ENCODE measurements at regions not wholly inside any gene's neighbourhood (a gene's known extent, or its start where the extent isn't known, plus 50 kb on each side); places are given as distances from the start of the nearest gene placed in this dataset.

- no peak for DNase-seq (ENCODE audit: low spot score)
Observed at GRCh38 chr16:26877421-26877820, 189.3 kb upstream of the C16orf82 start.

GRCh38 chr16:26885674-26886073 lies 181.1 kb upstream of the C16orf82 start:
- DNase-seq (ENCODE audit: low spot score) = no peak

DNA sequence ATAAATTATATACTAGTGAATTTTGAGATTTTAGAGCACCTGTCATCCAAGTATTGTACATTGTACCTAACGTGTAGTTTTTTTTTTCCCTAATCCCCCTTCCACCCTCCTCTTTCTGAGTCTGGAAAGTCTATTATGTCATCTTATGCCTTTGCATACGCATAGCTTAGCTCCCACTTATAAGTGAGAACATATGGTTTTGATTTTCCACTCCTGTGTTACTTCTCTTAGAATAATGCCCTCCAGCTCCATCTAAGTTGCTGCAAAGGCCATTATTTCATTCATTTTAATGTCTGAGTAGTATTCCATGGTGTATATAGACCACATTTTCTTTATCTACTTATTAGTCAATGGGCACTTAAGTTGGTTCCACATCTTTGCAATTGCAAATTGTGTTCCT lies 177.0 kb upstream of the C16orf82 start:
- no peak for DNase-seq (ENCODE audit: low spot score)

DNA sequence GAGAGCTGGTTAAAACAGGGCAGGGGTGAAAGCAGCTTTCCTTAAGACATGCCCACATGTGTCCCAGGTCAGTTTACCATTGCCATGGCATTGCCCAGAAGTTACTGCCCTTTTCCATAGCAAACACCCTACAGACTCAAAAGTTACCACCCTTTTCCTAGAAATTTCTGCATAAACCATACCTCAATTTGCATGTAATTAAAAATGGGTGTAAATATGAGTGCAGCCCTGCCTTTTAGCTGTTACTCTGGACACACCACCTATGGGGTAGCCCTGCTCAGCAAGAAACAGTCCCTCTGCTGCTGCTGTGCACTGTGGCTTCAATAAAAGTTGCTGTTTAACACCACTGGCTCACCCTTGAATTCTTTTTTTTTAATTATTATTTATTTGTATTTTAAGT lies 168.5 kb upstream of the C16orf82 start:
- DNase-seq (ENCODE audit: low spot score) = no peak

- no peak for DNase-seq (ENCODE audit: low spot score)
Observed at GRCh38 chr16:26901196-26901861, 165.4 kb upstream of the C16orf82 start.

DNA sequence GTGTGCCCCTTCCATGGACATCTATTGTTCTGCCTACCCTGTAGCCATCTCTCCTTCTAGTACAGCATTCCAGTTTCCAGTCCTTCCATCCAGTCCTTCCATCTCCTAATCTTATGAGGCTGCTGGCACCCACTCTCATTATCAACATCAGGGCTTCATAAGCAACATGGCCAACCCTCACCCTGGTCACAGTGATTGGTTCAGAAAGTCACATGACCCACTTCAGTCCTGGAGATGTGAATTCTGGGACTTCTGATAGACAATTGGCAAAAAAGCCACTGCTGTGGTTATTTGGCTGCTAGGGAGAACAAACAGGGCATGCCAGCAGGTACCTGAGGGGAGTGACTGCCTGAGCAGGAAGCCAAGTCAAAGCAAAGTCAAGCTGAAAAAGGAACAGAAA lies 164.7 kb upstream of the C16orf82 start:
- no peak for DNase-seq (ENCODE audit: low spot score)

GRCh38 chr16:26905336-26905735 lies 161.4 kb upstream of the C16orf82 start:
- no peak for DNase-seq (ENCODE audit: low spot score)

DNA sequence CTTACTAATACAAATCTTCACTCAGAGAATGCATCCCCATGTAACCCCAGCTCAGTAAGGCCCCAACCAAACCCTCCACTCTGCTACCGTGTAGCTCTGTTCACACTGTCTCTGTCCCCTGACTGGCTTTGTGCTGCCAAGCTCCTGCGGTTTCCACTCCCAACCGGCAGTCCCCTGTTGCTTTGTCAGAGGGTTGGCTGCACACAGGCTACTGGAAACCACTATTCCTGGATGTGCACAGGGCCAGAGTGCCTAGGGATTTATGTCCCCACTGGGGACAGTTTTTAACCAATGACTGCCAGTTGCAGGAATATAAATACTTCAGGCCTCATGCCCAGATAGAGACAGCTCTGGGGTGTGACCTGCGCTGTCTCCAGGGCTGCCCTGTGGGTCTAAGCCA lies 157.1 kb upstream of the C16orf82 start:
- DNase-seq (ENCODE audit: low spot score) = no peak

- DNase-seq (ENCODE audit: low spot score) = no peak
Observed at GRCh38 chr16:26911436-26911835, 155.3 kb upstream of the C16orf82 start.

- no peak for DNase-seq (ENCODE audit: low spot score)
Observed at GRCh38 chr16:26913851-26914250, 152.9 kb upstream of the C16orf82 start.

GRCh38 chr16:26930786-26931581 lies 135.7 kb upstream of the C16orf82 start:
- DNase-seq (ENCODE audit: low spot score) = no peak

GRCh38 chr16:26950636-26951035 lies 116.1 kb upstream of the C16orf82 start:
- DNase-seq (ENCODE audit: low spot score) = no peak

DNA sequence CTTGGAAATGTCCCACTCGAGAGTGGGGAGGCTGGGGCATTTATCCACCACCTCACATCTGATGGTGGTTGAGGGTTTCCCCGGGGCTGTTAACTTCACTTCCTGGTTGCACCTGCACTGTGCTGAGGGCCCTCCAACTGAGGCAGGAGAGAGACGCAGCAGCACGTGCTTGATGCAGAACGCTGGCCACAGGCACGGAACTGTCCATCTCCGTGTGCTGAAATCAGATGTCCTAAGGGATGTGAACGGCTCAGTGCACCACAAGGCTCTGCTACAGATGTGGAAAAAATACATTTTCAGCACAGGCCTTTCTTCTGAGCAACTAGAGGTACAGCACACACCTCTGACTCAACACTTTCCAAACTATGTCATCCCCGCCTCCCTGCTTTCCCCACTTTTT lies 114.8 kb upstream of the C16orf82 start:
- DNase-seq (ENCODE audit: low spot score) = no peak

GRCh38 chr16:26952411-26952810 lies 114.3 kb upstream of the C16orf82 start:
- no peak for DNase-seq (ENCODE audit: low spot score)

DNA sequence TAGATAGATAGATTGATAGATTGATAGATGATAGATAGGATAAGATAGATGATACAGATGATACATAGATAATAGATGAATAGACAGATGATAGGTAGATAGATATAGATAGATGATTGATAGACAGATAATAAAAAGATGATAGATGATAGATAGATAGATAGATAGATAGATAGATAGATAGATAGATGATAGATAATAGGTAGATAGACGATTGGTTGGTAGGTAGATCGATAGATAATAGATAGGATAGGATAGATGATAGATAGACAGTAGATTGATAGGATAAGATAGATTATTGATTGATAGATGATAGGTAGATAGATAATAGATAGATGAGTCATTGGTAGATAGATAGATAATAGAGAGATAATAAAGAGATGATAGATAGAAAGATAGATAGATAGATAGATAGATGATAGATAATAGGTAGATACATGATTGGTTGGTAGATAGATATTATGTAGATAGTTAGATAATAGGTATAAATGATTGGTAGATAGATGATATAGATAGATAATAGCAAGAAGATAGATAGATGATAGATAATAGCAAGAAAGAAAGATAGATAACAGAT lies 109.4 kb upstream of the C16orf82 start:
- DNase-seq (ENCODE audit: low spot score) = no peak

GRCh38 chr16:26959416-26960009 lies 107.2 kb upstream of the C16orf82 start:
- DNase-seq (ENCODE audit: low spot score) = no peak

DNA sequence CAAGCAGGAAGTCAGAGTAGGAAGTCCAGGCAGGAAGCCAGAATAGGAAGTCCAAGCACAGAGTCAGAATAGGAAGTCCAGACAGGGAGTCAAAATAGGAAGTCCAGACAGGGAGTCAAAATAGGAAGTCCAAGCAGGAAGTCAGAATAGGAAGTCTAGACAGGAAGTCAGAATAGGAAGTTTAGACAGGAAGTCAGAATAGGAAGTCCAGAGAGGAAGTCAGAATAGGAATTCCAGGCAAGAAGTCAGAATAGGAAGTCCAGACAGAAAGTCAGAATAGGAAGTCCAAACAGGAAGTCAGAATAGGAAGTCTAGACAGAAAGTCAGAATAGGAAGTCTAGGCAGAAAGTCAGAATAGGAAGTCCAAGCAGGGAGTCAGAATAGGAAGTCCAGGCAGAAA lies 105.3 kb upstream of the C16orf82 start:
- no peak for DNase-seq (ENCODE audit: low spot score)

- no peak for DNase-seq (ENCODE audit: low spot score)
Observed at GRCh38 chr16:26963109-26963508, 103.6 kb upstream of the C16orf82 start.

DNA sequence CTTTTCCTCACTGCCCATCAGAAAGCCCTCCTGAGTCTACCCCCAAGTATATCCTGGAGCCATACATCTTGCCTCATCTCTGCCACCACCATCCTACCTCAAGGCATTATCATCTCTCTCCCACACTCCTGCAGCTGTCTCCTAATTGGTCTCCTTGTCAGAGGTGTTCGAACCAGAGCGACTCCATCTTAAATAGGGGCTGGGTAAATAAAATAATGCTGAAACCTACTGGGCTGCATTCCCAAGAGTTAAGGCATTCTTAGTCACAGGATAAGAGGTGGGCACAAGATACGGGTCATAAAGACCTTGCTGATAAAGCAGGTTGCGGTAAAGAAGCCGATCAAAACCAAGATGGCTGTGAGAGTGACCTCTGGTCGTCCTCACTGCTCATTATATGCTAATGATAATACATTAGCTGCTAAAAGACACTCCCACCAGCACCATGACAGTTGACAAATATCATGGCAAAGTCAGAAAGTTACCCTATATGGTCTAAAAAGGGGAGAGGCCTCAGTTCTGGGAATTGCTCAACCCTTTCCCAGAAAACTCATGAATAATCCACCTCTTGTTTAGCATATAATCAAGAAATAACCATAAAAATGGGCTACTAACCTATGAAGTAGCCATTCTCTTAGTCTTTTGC lies 97.0 kb upstream of the C16orf82 start:
- DNase-seq (ENCODE audit: low spot score) = no peak

DNA sequence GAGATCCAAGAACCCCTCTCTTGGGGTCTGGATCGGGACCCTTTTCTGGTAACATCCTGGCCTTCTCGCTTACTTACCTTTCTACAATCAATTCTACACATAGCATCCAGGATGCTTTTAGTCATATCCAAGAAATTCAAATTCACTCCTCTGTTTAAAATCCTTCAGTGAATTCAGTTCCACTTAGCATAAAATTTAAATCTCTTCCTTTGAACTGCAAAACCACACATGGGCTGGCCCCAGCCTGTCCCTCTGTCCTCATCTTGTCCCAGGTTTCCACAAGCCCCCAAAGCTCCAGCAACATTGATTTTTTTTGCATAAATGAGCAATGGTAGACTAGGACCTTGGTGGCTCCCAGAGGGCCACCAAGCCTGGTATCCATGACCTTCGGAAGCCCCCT lies 96.4 kb upstream of the C16orf82 start:
- DNase-seq (ENCODE audit: low spot score) = no peak

DNA sequence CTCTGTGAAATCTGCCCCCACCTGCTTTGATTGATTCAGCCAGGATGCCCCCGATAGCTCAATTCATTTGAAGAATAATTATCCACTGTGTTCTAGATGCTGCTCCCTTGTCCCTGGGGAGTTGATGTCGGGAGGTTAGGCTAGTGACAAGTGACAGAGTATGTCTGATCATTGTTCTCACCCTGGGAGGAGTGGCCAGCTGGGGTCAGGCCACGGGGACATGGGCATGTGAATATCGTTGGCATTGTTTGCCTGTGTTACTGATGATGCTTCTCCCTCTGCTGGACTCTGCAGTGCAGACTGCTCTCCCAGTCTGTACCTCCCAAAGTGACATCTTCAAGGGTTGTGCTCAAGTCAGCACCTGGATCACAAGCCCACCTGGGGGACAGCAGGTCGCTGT lies 89.9 kb upstream of the C16orf82 start:
- DNase-seq (ENCODE audit: low spot score) = no peak

Measured in SK-N-DZ (cell line).